ENCODE measurements at regions not wholly inside any gene's neighbourhood (a gene's known extent, or its start where the extent isn't known, plus 50 kb on each side); places are given as distances from the start of the nearest gene placed in this dataset.

- no peak for TF ChIP-seq CTCF (IDR thresholded peaks at IDR 0.05)
These were observed 132.6 kb upstream of the ASCC3 start for GRCh38 chr6:101013612-101014195.

GRCh38 chr6:101015541-101015940, 134.4 kb upstream of the ASCC3 start:
- TF ChIP-seq CTCF (IDR thresholded peaks at IDR 0.05): no peak

- no peak for TF ChIP-seq CTCF (IDR thresholded peaks at IDR 0.05)
These were observed 135.0 kb upstream of the ASCC3 start for GRCh38 chr6:101016163-101016562.

- no peak for TF ChIP-seq CTCF (IDR thresholded peaks at IDR 0.05)
These were observed 137.0 kb upstream of the ASCC3 start for GRCh38 chr6:101018157-101018556.

GRCh38 chr6:101021504-101021903, 140.4 kb upstream of the ASCC3 start:
- no peak for TF ChIP-seq CTCF (IDR thresholded peaks at IDR 0.05)

- TF ChIP-seq CTCF (IDR thresholded peaks at IDR 0.05): no peak
These were observed 161.8 kb upstream of the ASCC3 start for GRCh38 chr6:101042966-101043365.

- TF ChIP-seq CTCF (IDR thresholded peaks at IDR 0.05): no peak
These were observed 177.2 kb upstream of the ASCC3 start for GRCh38 chr6:101058296-101058695.

GRCh38 chr6:101066481-101066880, 185.4 kb upstream of the ASCC3 start:
- TF ChIP-seq CTCF (IDR thresholded peaks at IDR 0.05): no peak

Measured in LNCAP (cell line).